ENCODE measurements at regions not wholly inside any gene's neighbourhood (a gene's known extent, or its start where the extent isn't known, plus 50 kb on each side); places are given as distances from the start of the nearest gene placed in this dataset.

- POLR2A ChIA-PET (ENCODE audit: partially characterized antibody) = no interaction called here
- Histone ChIP-seq H4K91ac (replicated peaks; ENCODE audit: insufficient read length, low read length) (no peak overlapping the region), H3K36me3 (ENCODE audit: control insufficient read depth in 2 of 4, insufficient read depth in 4 of 4, low read length in 3 of 4) (no peaks in the 10 kb centered on the region), H3K18ac (ENCODE audit: extremely low read depth, low read length) (no peak overlapping the region), H3K79me1 (ENCODE audit: low read depth, low read length) (no peaks in the 10 kb centered on the region), H3K4me2 (ENCODE audit: insufficient read depth in 1 of 2, low read depth in 2 of 2, low read length in 2 of 2) (no peak overlapping the region), H4K20me1 (replicated peaks in 1 of 2; ENCODE audit: control insufficient read depth in 1 of 2, insufficient read depth in 2 of 2, low read length in 2 of 2) (no peaks in the 10 kb centered on the region), H3K23me2 (ENCODE audit: low read depth, low read length) (no peaks in the 10 kb centered on the region; the same call in 1 of the 2 replicates), H3K4me3 (ENCODE audit: extremely low read depth in 1 of 4, insufficient read depth in 2 of 4, low read depth in 3 of 4, low read length in 4 of 4) (no peak overlapping the region), H2BK15ac (ENCODE audit: low read length) (no peak overlapping the region), H2BK5ac (ENCODE audit: low read depth, low read length) (no peak overlapping the region), H2BK20ac (ENCODE audit: low read length) (no peak overlapping the region), H3K4ac (replicated peaks; ENCODE audit: insufficient read length, low read depth, low read length) (no peak overlapping the region), H3K27me3 (replicated peaks in 1 of 4; ENCODE audit: control insufficient read depth in 3 of 4, extremely low read depth in 1 of 4, insufficient read depth in 3 of 4, low read length in 3 of 4) (no peaks in the 10 kb centered on the region), H3K27ac (ENCODE audit: low read depth, low read length) (no peak overlapping the region), H2AK5ac (ENCODE audit: low read depth, low read length) (no peak overlapping the region), H3K14ac (ENCODE audit: insufficient read length) (no peak overlapping the region), H4K8ac (ENCODE audit: extremely low read depth, insufficient read depth, low read length) (no peak overlapping the region), H2AFZ (ENCODE audit: low read length) (no peak overlapping the region), H3K79me2 (ENCODE audit: control insufficient read depth in 1 of 2, insufficient read depth in 2 of 2, low read length in 2 of 2) (no peaks in the 10 kb centered on the region), H3K56ac (replicated peaks; ENCODE audit: insufficient read length, low read depth, low read length) (no peak overlapping the region), H3K4me1 (replicated peaks in 1 of 4; ENCODE audit: control insufficient read depth in 3 of 4, insufficient read depth in 4 of 4, low read length in 3 of 4) (no peaks in the 10 kb centered on the region), H4K5ac (ENCODE audit: insufficient read length, low read depth, low read length) (no peak overlapping the region), H3K9ac (replicated peaks in 1 of 4; ENCODE audit: extremely low read depth in 1 of 4, low read depth in 3 of 4, low read length in 3 of 4) (no peak overlapping the region), H3K9me3 (ENCODE audit: insufficient read depth in 2 of 2, low read depth in 1 of 2, low read length in 1 of 2) (peaks cover 4 to 88% of the 10 kb centered on the region in 2 experiments; a peak in 3 of 4 replicates), H2BK12ac (ENCODE audit: low read depth, low read length) (no peak overlapping the region), H3K23ac (ENCODE audit: insufficient read length) (no peak overlapping the region), H2BK120ac (replicated peaks; ENCODE audit: low read depth, low read length) (no peak overlapping the region)
- FAIRE-seq (no peak), DNase-seq (ENCODE audit: low read depth in 1 of 2, low spot score in 2 of 2) (no peak)
- 91% methylated on average over 13 of the region's 13 CpGs; no CpG with 5 or more reads in 1 of the 2 experiments for WGBS, 2 experiments (ENCODE audit: extremely low coverage in 1 of 2, insufficient coverage in 1 of 2, insufficient read length in 1 of 2, insufficient replicate concordance in 2 of 2, low coverage in 1 of 2, low lambda C conversion rate in 2 of 2, missing lambda C conversion rate in 1 of 2)
- CTCF ChIA-PET (ENCODE audit: partially characterized antibody) = no interaction called here
- TF ChIP-seq YY1 (IDR thresholded peaks at IDR 0.05; ENCODE audit: low read depth, low read length) = no peak
- no peak for TF ChIP-seq SIX5 (IDR thresholded peaks at IDR 0.05; ENCODE audit: low read depth, low read length)
- no peak for TF ChIP-seq ATF2 (IDR thresholded peaks at IDR 0.05; ENCODE audit: low read length)
- no peak for TF ChIP-seq RXRA (IDR thresholded peaks at IDR 0.05; ENCODE audit: insufficient read depth, low read depth, low read length)
- TF ChIP-seq CEBPB (IDR thresholded peaks at IDR 0.05; ENCODE audit: low read depth, low read length) = no peak
- TF ChIP-seq NRF1 (IDR thresholded peaks at IDR 0.05; ENCODE audit: low read depth, low read length) = no peak
- no peak for TF ChIP-seq CTBP2 (IDR thresholded peaks at IDR 0.05; ENCODE audit: borderline replicate concordance, insufficient read depth, insufficient read length, low read length)
- TF ChIP-seq PHF8 (conservative IDR thresholded peaks at IDR 0.05; ENCODE audit: low read depth, low read length) = no peak
- TF ChIP-seq CHD2 (IDR thresholded peaks at IDR 0.05; ENCODE audit: low read length) = no peak
- TF ChIP-seq, protein P1, sequence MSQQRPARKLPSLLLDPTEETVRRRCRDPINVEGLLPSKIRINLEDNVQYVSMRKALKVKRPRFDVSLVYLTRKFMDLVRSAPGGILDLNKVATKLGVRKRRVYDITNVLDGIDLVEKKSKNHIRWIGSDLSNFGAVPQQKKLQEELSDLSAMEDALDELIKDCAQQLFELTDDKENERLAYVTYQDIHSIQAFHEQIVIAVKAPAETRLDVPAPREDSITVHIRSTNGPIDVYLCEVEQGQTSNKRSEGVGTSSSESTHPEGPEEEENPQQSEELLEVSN (IDR thresholded peaks at IDR 0.05) = no peak
Observed at GRCh38 chr16:34758835-34759234, 1299.4 kb downstream of the TP53TG3F start.
